Left lung (tissue), 4 donors: ENCODE measurements at regions not wholly inside any gene's neighbourhood (a gene's known extent, or its start where the extent isn't known, plus 50 kb on each side); places are given as distances from the start of the nearest gene placed in this dataset.

Source experiments
- ATAC-seq: fragments of 200-7000 bp; cut with Tn5 transposase; one replicate; pipeline ENCODE4 v1.9.1; 2020; ENCODE audit warnings: moderate library complexity
- DNase-seq, 4 donors: peaks; one replicate each; pipeline ENCODE4 v3.0.0-alpha.2; 2013 to 2020
- H3K27ac ChIP-seq, 2 donors: fragments of 200-600 bp; sonication (generic) in 1 of 2; one replicate each; pipeline versions ENCODE4 v1.5.0 to v1.8.0; 2020 to 2021
- H3K27me3 ChIP-seq, 2 donors: fragments of 200-600 bp; sonication (generic) in 1 of 2; one replicate each; pipeline versions ENCODE4 v1.5.0 to v1.8.0; 2020 to 2021
- H3K36me3 ChIP-seq, 2 donors: fragments of 200-600 bp; sonication (generic) in 1 of 2; one replicate each; pipeline versions ENCODE4 v1.5.0 to v1.8.0; 2020 to 2021
- H3K4me1 ChIP-seq, 2 donors: fragments of 200-600 bp; one replicate each; pipeline ENCODE4 v1.8.0; 2021
- H3K4me3 ChIP-seq, 2 donors: fragments of 200-600 bp; sonication (generic) in 1 of 2; one replicate each; pipeline versions ENCODE4 v1.5.0 to v1.8.0; 2020 to 2021; ENCODE audit warnings: mild to moderate bottlenecking in 1 of 2
- H3K9me3 ChIP-seq, 2 donors: fragments of 200-600 bp; sonication (generic) in 1 of 2; one replicate each; pipeline versions ENCODE4 v1.5.0 to v1.8.0; 2020 to 2021
- CTCF ChIP-seq, 2 donors: fragments of 200-600 bp; sonication (generic) in 1 of 2; IDR thresholded peaks; one replicate each; pipeline versions ENCODE4 v1.5.0 to v1.8.0; 2021; ENCODE audit warnings: antibody characterized with exemption in 2 of 2
- intact Hi-C, 2 donors: fragments of 100-400 bp; cut with DNase I; formaldehyde crosslinking; loops; one replicate each; pipeline versions ENCODE4 v1.11.2 to v1.14.2; 2022
- donor health status: DM: no; HTN: yes; CAD: no.
- donor health status: DM: no; HTN: no; CAD: no.

- H3K27me3 ChIP-seq = no peaks in the 10 kb centered on the region
- ATAC-seq (no peak), DNase-seq (peak in 2 of 4 donors; percentile 36 to 50)
- TF ChIP-seq CTCF (IDR thresholded peaks at IDR 0.05) = no peak
- intact Hi-C loops = no loop called here
- H3K4me1 ChIP-seq = no peaks in the 10 kb centered on the region
- no peak overlapping the region for H3K4me3 ChIP-seq
- H3K27ac ChIP-seq = no peak overlapping the region
- H3K36me3 ChIP-seq = no peaks in the 10 kb centered on the region
- no peaks in the 10 kb centered on the region for H3K9me3 ChIP-seq
Observed at GRCh38 chr3:182501856-182502255, 291.4 kb upstream of the ATP11B start.

- Histone ChIP-seq H3K27me3 (no peaks in the 10 kb centered on the region), H3K4me1 (no peaks in the 10 kb centered on the region), H3K9me3 (no peaks in the 10 kb centered on the region), H3K4me3 (no peak overlapping the region), H3K27ac (no peak overlapping the region), H3K36me3 (no peaks in the 10 kb centered on the region)
- DNase-seq (peak in 2 of 4 donors; percentile 36 to 38), ATAC-seq (no peak)
- no peak for TF ChIP-seq CTCF (IDR thresholded peaks at IDR 0.05)
- intact Hi-C loops = no loop called here
Observed at GRCh38 chr3:182503401-182503800, 289.9 kb upstream of the ATP11B start.

GRCh38 chr3:182508919-182509711 lies 284.2 kb upstream of the ATP11B start:
- DNase-seq (no peak), ATAC-seq (peak; percentile 46)
- no peaks in the 10 kb centered on the region for H3K27me3 ChIP-seq
- H3K4me3 ChIP-seq = no peak overlapping the region
- no peaks in the 10 kb centered on the region for H3K36me3 ChIP-seq
- no peaks in the 10 kb centered on the region for H3K9me3 ChIP-seq
- intact Hi-C loops = no loop called here
- no peaks in the 10 kb centered on the region for H3K4me1 ChIP-seq
- no peak overlapping the region for H3K27ac ChIP-seq
- TF ChIP-seq CTCF (IDR thresholded peaks at IDR 0.05) = no peak

GRCh38 chr3:182509844-182510460 lies 283.4 kb upstream of the ATP11B start:
- no peaks in the 10 kb centered on the region for H3K36me3 ChIP-seq
- H3K9me3 ChIP-seq = no peaks in the 10 kb centered on the region
- no peaks in the 10 kb centered on the region for H3K4me1 ChIP-seq
- no peak for TF ChIP-seq CTCF (IDR thresholded peaks at IDR 0.05)
- DNase-seq (no peak), ATAC-seq (no peak)
- no peak overlapping the region for H3K27ac ChIP-seq
- H3K4me3 ChIP-seq = no peak overlapping the region
- intact Hi-C loops = no loop called here
- no peaks in the 10 kb centered on the region for H3K27me3 ChIP-seq

- TF ChIP-seq CTCF (IDR thresholded peaks at IDR 0.05) = no peak
- Histone ChIP-seq H3K4me1 (no peaks in the 10 kb centered on the region), H3K27ac (no peak overlapping the region), H3K4me3 (no peak overlapping the region), H3K36me3 (no peaks in the 10 kb centered on the region), H3K27me3 (no peaks in the 10 kb centered on the region), H3K9me3 (no peaks in the 10 kb centered on the region)
- DNase-seq = no peak
- intact Hi-C loops = no loop called here
- ATAC-seq = no peak
Observed at GRCh38 chr3:182514236-182514964, 278.9 kb upstream of the ATP11B start.
